ENCODE measurements at regions not wholly inside any gene's neighbourhood (a gene's known extent, or its start where the extent isn't known, plus 50 kb on each side); places are given as distances from the start of the nearest gene placed in this dataset.
"Not testable (repeated sequence)": the region's sequence is repeated elsewhere in the genome, so short reads cannot be mapped to it uniquely, and the experiment has no call there.

DNA sequence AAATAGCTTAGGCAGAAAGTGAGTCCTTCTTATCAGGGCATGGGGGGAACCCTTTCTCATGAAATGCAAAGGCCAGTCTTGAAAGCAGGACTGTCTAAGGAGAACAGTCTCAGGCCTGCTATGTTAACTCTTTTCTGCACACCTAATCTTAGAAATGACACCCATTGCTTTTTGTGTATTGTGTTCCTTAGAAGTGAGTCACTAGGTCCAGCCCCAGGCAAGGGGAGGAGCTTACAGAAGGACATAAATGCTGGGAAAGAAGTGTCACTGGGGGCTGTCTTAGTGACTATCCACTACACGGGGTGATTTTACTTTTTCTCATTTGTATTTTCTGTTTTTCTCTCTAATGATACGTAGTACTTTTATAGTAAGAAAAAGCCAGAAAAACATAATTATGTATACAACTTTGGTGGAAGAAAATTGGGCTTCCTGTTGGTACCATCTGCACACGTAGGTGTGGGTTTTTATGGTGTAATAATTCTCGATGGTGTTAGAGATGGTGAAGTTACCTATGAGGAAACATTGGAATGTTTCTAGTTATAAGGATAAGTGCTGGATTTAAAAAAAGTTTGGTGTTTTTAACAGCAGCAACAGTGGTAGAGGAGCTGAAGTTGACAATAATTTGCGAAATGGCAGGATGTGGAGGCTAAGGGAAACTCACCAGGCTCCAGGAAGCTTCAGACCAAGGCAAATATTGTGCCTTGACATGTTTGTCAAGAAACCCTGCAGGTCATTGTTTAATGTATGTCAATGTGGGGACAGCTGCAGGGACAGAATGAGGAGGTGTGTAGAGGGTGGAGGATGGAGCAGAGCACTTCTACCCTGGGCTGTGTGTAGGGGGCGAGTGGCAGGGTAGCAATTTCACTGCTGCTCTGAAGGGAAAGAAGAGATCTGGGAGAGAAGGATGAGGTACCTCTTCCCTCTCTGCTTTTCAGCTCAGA lies 214.9 kb downstream of the KTN1 start:
- peaks cover 25% of the 10 kb centered on the region for H3K4me1 ChIP-seq (ENCODE audit: control insufficient read depth, extremely low read depth, insufficient read depth, low read length)
- H3K4me3 ChIP-seq (replicated peaks in 1 of 3; ENCODE audit: insufficient read depth in 1 of 3, low read depth in 1 of 3, low read length in 3 of 3), result no peak overlapping the region
- intact Hi-C loops (cut with micrococcal nuclease), result loop anchor here (5.0 to 10.0 kb wide), 2 partner anchors 43 to 210 kb away; partner anchors contain the start of gene KTN1
- no peaks in the 10 kb centered on the region for H3K27me3 ChIP-seq (ENCODE audit: control insufficient read depth in 2 of 2, insufficient read depth in 2 of 2, low read length in 2 of 2)
- TF ChIP-seq FOS (IDR thresholded peaks at IDR 0.05; ENCODE audit: borderline replicate concordance, insufficient read depth, low read length) (peak; percentile 25), GATA2 (IDR thresholded peaks at IDR 0.05; ENCODE audit: insufficient read depth, insufficient read length, low read depth, low read length) (no peak)
- no peak overlapping the region for H2AFZ ChIP-seq (ENCODE audit: low read depth, low read length)
- BruUV-seq (replicated peaks), result no TSS peak
- no peaks in the 10 kb centered on the region for H3K36me3 ChIP-seq (ENCODE audit: control insufficient read depth in 2 of 2, extremely low read depth in 1 of 2, insufficient read depth in 2 of 2, low read length in 2 of 2)
- no peaks in the 10 kb centered on the region for H3K9me1 ChIP-seq (replicated peaks; ENCODE audit: control insufficient read depth, extremely low read depth, insufficient read depth, low read length)
- no peaks in the 10 kb centered on the region for H3K9me3 ChIP-seq (replicated peaks; ENCODE audit: control insufficient read depth, insufficient read depth, low read length)
- no peak overlapping the region for H3K27ac ChIP-seq (ENCODE audit: insufficient read depth, low read depth, low read length)
- ChIA-PET CTCF (interaction anchor here (1.9 kb wide), 1 partner anchor 12 kb away, joined by 7 read pairs; no protein-coding TSS in a partner anchor), POLR2A (no interaction called here)
- no peak overlapping the region for H3K4me2 ChIP-seq (ENCODE audit: insufficient read depth, low read length)
- peak; percentile 8 for FAIRE-seq
- H4K20me1 ChIP-seq (replicated peaks; ENCODE audit: control insufficient read depth, extremely low read depth, insufficient read depth, low read length), result no peaks in the 10 kb centered on the region
- H3K79me2 ChIP-seq (ENCODE audit: control insufficient read depth, insufficient read depth, low read length), result no peaks in the 10 kb centered on the region
- no peak overlapping the region for H3K9ac ChIP-seq (replicated peaks; ENCODE audit: extremely low read depth, insufficient read depth, low read length)
- dilution Hi-C loops (cut with MboI; ENCODE audit: extremely low pct_ligation_motif_present, low sequenced_read_pairs), result loop anchor here (25.0 kb wide), 1 partner anchor 583 kb away; no protein-coding TSS in a partner anchor
- peak; percentile 33 for DNase-seq (ENCODE audit: low read depth, low spot score)

DNA sequence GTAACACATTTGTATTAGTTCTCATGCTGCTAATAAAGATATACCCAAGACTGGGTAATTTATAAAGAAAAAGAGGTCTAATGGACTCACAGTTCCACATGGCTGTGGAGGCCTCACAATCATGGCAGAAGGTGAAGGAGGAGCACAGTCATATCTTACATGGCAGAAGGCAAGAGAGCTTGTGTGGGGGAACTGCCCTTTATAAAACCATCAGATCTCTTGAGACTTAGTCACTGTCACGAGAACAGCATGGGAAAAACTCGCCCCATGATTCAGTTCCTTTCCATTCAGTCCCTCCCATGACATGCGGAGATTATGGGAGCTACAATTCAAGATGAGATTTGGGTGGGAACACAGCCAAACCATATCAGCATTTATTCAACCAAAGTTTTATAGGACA lies 216.5 kb downstream of the KTN1 start:
- H3K27me3 ChIP-seq (ENCODE audit: control insufficient read depth in 2 of 2, insufficient read depth in 2 of 2, low read length in 2 of 2); POLR2A ChIA-PET; H3K27ac ChIP-seq (ENCODE audit: insufficient read depth, low read depth, low read length); H3K4me2 ChIP-seq (ENCODE audit: insufficient read depth, low read length); H3K9me3 ChIP-seq (replicated peaks; ENCODE audit: control insufficient read depth, insufficient read depth, low read length); H2AFZ ChIP-seq (ENCODE audit: low read depth, low read length); H3K36me3 ChIP-seq (ENCODE audit: control insufficient read depth in 2 of 2, extremely low read depth in 1 of 2, insufficient read depth in 2 of 2, low read length in 2 of 2); BruUV-seq (replicated peaks); H4K20me1 ChIP-seq (replicated peaks; ENCODE audit: control insufficient read depth, extremely low read depth, insufficient read depth, low read length); H3K4me3 ChIP-seq (replicated peaks in 1 of 3; ENCODE audit: insufficient read depth in 1 of 3, low read depth in 1 of 3, low read length in 3 of 3); H3K9me1 ChIP-seq (replicated peaks; ENCODE audit: control insufficient read depth, extremely low read depth, insufficient read depth, low read length); H3K79me2 ChIP-seq (ENCODE audit: control insufficient read depth, insufficient read depth, low read length); H3K9ac ChIP-seq (replicated peaks; ENCODE audit: extremely low read depth, insufficient read depth, low read length); FAIRE-seq: not testable (repeated sequence)
- peaks cover 14% of the 10 kb centered on the region for H3K4me1 ChIP-seq (ENCODE audit: control insufficient read depth, extremely low read depth, insufficient read depth, low read length)
- dilution Hi-C loops (cut with MboI; ENCODE audit: extremely low pct_ligation_motif_present, low sequenced_read_pairs) (loop anchor here (25.0 kb wide), 1 partner anchor 584 kb away; no protein-coding TSS in a partner anchor), intact Hi-C loops (cut with micrococcal nuclease) (loop anchor here (10.0 kb wide), 1 partner anchor 212 kb away; the partner anchor contains the start of gene KTN1)
- TF ChIP-seq FOS (IDR thresholded peaks at IDR 0.05; ENCODE audit: borderline replicate concordance, insufficient read depth, low read length), result peak; percentile 45
- CTCF ChIA-PET, result interaction anchor here (1.5 kb wide), 1 partner anchor 57 kb away, joined by 3 read pairs; no protein-coding TSS in a partner anchor
- DNase-seq (ENCODE audit: low read depth, low spot score), result peak; percentile 49
